Erythroblast (primary cell): ENCODE measurements at regions not wholly inside any gene's neighbourhood (a gene's known extent, or its start where the extent isn't known, plus 50 kb on each side); places are given as distances from the start of the nearest gene placed in this dataset.

Experiments
- GATA1 ChIP-seq: IDR thresholded peaks from 2 replicates; pipeline ENCODE4 v1.6.1; 2011; ENCODE audit warnings: low read depth, mild to moderate bottlenecking, control low read depth, low read length, moderate library complexity
- POLR2A ChIP-seq: IDR thresholded peaks from 2 replicates; pipeline ENCODE4 v1.6.1; 2011; ENCODE audit warnings: mild to moderate bottlenecking, low read length

DNA sequence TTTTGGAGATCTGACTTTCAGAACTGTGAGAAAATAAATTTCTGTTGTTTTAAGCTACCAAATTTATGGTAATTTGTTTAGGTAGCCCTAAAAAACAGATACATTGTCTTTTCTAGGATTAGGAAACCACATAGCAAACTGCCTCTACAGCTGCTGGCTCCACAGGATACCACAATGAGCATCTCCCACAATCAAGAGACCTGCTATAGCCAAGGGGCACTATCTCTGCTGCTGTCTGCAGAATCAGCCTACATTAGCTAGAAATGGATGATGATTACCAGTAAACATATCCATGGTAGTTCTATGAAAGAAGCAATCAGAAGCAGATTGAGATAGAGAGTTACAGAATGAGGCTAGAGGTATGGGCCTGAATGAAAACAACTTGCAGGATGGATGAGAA, 244.4 kb upstream of the NDST4 start:
- TF ChIP-seq POLR2A: no peak
- no peak for TF ChIP-seq GATA1
